Activated naive CD4-positive, alpha-beta T cell treated with Interleukin-2 at 50 U/mL for 16 hours (primary cell): ENCODE measurements at regions not wholly inside any gene's neighbourhood (a gene's known extent, or its start where the extent isn't known, plus 50 kb on each side); places are given as distances from the start of the nearest gene placed in this dataset.
"Not testable (repeated sequence)": the region's sequence is repeated elsewhere in the genome, so short reads cannot be mapped to it uniquely, and the experiment has no call there.

Experiments
- DNase-seq: peaks from one replicate; pipeline ENCODE4 v3.0.0-alpha.2; 2020

GRCh38 chr17:72458301-72458700 lies 337.5 kb downstream of the SOX9 start:
- DNase-seq, result no peak

- DNase-seq, result no peak
Observed at GRCh38 chr17:72460711-72461110, 339.9 kb downstream of the SOX9 start.

- no peak for DNase-seq
Observed at GRCh38 chr17:72461757-72462156, 340.9 kb downstream of the SOX9 start.

GRCh38 chr17:72462407-72462806 lies 341.6 kb downstream of the SOX9 start:
- DNase-seq, result no peak

- no peak for DNase-seq
Observed at GRCh38 chr17:72462814-72463213, 342.0 kb downstream of the SOX9 start.

- no peak for DNase-seq
Observed at GRCh38 chr17:72463287-72464102, 342.7 kb downstream of the SOX9 start.

GRCh38 chr17:72464221-72464620 lies 343.4 kb downstream of the SOX9 start:
- DNase-seq, result not testable (repeated sequence)

- DNase-seq, result no peak
Observed at GRCh38 chr17:72465191-72466024, 344.6 kb downstream of the SOX9 start.

- DNase-seq, result no peak
Observed at GRCh38 chr17:72466199-72466598, 345.4 kb downstream of the SOX9 start.

GRCh38 chr17:72466606-72467005 lies 345.8 kb downstream of the SOX9 start:
- DNase-seq, result no peak

GRCh38 chr17:72467841-72468653 lies 347.2 kb downstream of the SOX9 start:
- DNase-seq, result no peak

- no peak for DNase-seq
Observed at GRCh38 chr17:72468841-72469240, 348.0 kb downstream of the SOX9 start.

GRCh38 chr17:72470121-72470705 lies 349.4 kb downstream of the SOX9 start:
- no peak for DNase-seq

- DNase-seq, result no peak
Observed at GRCh38 chr17:72470734-72471133, 349.9 kb downstream of the SOX9 start.

GRCh38 chr17:72471296-72471695 lies 350.5 kb downstream of the SOX9 start:
- DNase-seq, result no peak

GRCh38 chr17:72472106-72472505 lies 351.3 kb downstream of the SOX9 start:
- DNase-seq, result no peak

- not testable (repeated sequence) for DNase-seq
Observed at GRCh38 chr17:72472853-72473390, 352.1 kb downstream of the SOX9 start.

GRCh38 chr17:72474243-72474642 lies 353.4 kb downstream of the SOX9 start:
- no peak for DNase-seq

- no peak for DNase-seq
Observed at GRCh38 chr17:72474719-72475477, 354.1 kb downstream of the SOX9 start.

GRCh38 chr17:72476134-72476533 lies 355.3 kb downstream of the SOX9 start:
- no peak for DNase-seq

- DNase-seq, result no peak
Observed at GRCh38 chr17:72476575-72476986, 355.8 kb downstream of the SOX9 start.

- no peak for DNase-seq
Observed at GRCh38 chr17:72477491-72477890, 356.7 kb downstream of the SOX9 start.
